ENCODE measurements at regions not wholly inside any gene's neighbourhood (a gene's known extent, or its start where the extent isn't known, plus 50 kb on each side); places are given as distances from the start of the nearest gene placed in this dataset.

- Histone ChIP-seq H3K9me3 (no peaks in the 10 kb centered on the region), H3K36me3 (no peaks in the 10 kb centered on the region), H3K4me3 (no peak overlapping the region), H3K27me3 (no peaks in the 10 kb centered on the region), H3K4me1 (no peaks in the 10 kb centered on the region), H3K27ac (no peak overlapping the region)
- WGBS, 2 donors (ENCODE audit: low coverage in 1 of 2) = 67 to 75% methylated on average over 3 to 5 of the region's 5 CpGs
- TF ChIP-seq POLR2A (IDR thresholded peaks at IDR 0.05) (no peak), CTCF (IDR thresholded peaks at IDR 0.05) (no peak), POLR2AphosphoS5 (IDR thresholded peaks at IDR 0.05) (no peak), EP300 (IDR thresholded peaks at IDR 0.05) (no peak)
- no peak for ATAC-seq
Measured at GRCh38 chr10:85204814-85205213, 876.4 kb downstream of the CCSER2 start.

- Histone ChIP-seq H3K9me3 (no peaks in the 10 kb centered on the region), H3K36me3 (no peaks in the 10 kb centered on the region), H3K4me3 (no peak overlapping the region), H3K27ac (no peak overlapping the region), H3K27me3 (peaks cover 10% of the 10 kb centered on the region), H3K4me1 (no peaks in the 10 kb centered on the region)
- 54% methylated on average over 1 of the region's 1 CpG for WGBS, 2 donors (ENCODE audit: low coverage in 1 of 2)
- TF ChIP-seq CTCF (IDR thresholded peaks at IDR 0.05) (no peak), EP300 (IDR thresholded peaks at IDR 0.05) (no peak), POLR2AphosphoS5 (IDR thresholded peaks at IDR 0.05) (no peak), POLR2A (IDR thresholded peaks at IDR 0.05) (no peak)
- no peak for ATAC-seq
Measured at GRCh38 chr10:85212526-85212925, 884.1 kb downstream of the CCSER2 start.

GRCh38 chr10:85213493-85213892, 885.1 kb downstream of the CCSER2 start:
- Histone ChIP-seq H3K27ac (no peak overlapping the region), H3K27me3 (peaks cover 10% of the 10 kb centered on the region), H3K36me3 (no peaks in the 10 kb centered on the region), H3K4me1 (no peaks in the 10 kb centered on the region), H3K4me3 (no peak overlapping the region), H3K9me3 (no peaks in the 10 kb centered on the region)
- peak; percentile 25 for ATAC-seq
- WGBS, 2 donors (ENCODE audit: low coverage in 1 of 2) = no CpG with 5 or more reads among the region's 1 CpG
- no peak for TF ChIP-seq CTCF (IDR thresholded peaks at IDR 0.05)
- TF ChIP-seq POLR2A (IDR thresholded peaks at IDR 0.05) = no peak
- no peak for TF ChIP-seq POLR2AphosphoS5 (IDR thresholded peaks at IDR 0.05)
- TF ChIP-seq EP300 (IDR thresholded peaks at IDR 0.05) = no peak

- 68 to 88% methylated on average over 2 of the region's 2 CpGs for WGBS, 2 donors (ENCODE audit: low coverage in 1 of 2)
- H3K27ac ChIP-seq = no peak overlapping the region
- no peak for ATAC-seq
Measured at GRCh38 chr10:85222300-85222699, 893.9 kb downstream of the CCSER2 start.

More at GRCh38 chr10:85222300-85222699, 893.9 kb downstream of the CCSER2 start:
- no peaks in the 10 kb centered on the region for H3K27me3 ChIP-seq
- H3K4me1 ChIP-seq = no peaks in the 10 kb centered on the region
- H3K9me3 ChIP-seq = no peaks in the 10 kb centered on the region
- H3K36me3 ChIP-seq = no peaks in the 10 kb centered on the region
- H3K4me3 ChIP-seq = no peak overlapping the region
- TF ChIP-seq EP300 (IDR thresholded peaks at IDR 0.05) = no peak
- TF ChIP-seq POLR2AphosphoS5 (IDR thresholded peaks at IDR 0.05) = no peak
- no peak for TF ChIP-seq POLR2A (IDR thresholded peaks at IDR 0.05)
- TF ChIP-seq CTCF (IDR thresholded peaks at IDR 0.05) = no peak

Data from gastroesophageal sphincter (tissue), 4 donors.